A549 (cell line): ENCODE measurements at regions not wholly inside any gene's neighbourhood (a gene's known extent, or its start where the extent isn't known, plus 50 kb on each side); places are given as distances from the start of the nearest gene placed in this dataset.
"Not testable (repeated sequence)": the region's sequence is repeated elsewhere in the genome, so short reads cannot be mapped to it uniquely, and the experiment has no call there.

Source experiments
- ATAC-seq, 2 experiments: fragments of 200-7000 bp in 1 of 2; fragments of >200 bp in 1 of 2; cut with Nextera tagmentation in 1 of 2; cut with Tn5 transposase in 1 of 2; 3 replicates each; pipeline versions ENCODE4 v1.8.0 to v1.9.1; 2018 to 2020; ENCODE audit warnings: mild to moderate bottlenecking in 1 of 2, moderate library complexity in 1 of 2
- CTCF ChIA-PET: fragments of 300-600 bp; sonication (Branson Sonifier 250); formaldehyde crosslinking; extraction: SDS; loops from one replicate; lab custom pipeline; 2021; ENCODE audit warnings: antibody characterized with exemption, inconsistent platforms; lab: Yijun Ruan, JAX
- POLR2A ChIA-PET: fragments of 350-600 bp; formaldehyde crosslinking; extraction: SDS; loops from one replicate; lab custom pipeline; 2021; ENCODE audit warnings: antibody characterized with exemption, inconsistent platforms; lab: Yijun Ruan, JAX
- DNase-seq, 2 experiments: peaks; one replicate each; pipeline versions ENCODE4 v3.0.0 to v3.0.0-alpha.2; 2011 to 2016; ENCODE audit warnings: low read depth in 1 of 2, low spot score in 1 of 2
- FAIRE-seq: peaks from 2 replicates; lab custom pipeline; 2011; peaks lifted over from hg19 to GRCh38; lab: Jason Lieb, UNC
- H3K27ac ChIP-seq, 2 experiments: fragments of >200 bp; sonication (Bioruptor Twin); formaldehyde crosslinking; 3 replicates each; pipeline ENCODE4 v1.5.1; 2016 to 2017
- H3K4me1 ChIP-seq: fragments of >200 bp; sonication (Bioruptor Twin); formaldehyde crosslinking; 3 replicates; pipeline ENCODE4 v1.6.1; 2016
- H3K4me2 ChIP-seq: fragments of >200 bp; sonication (Bioruptor Twin); formaldehyde crosslinking; 3 replicates; pipeline ENCODE4 v1.6.1; 2016
- H3K4me3 ChIP-seq: fragments of >200 bp; sonication (Bioruptor Twin); formaldehyde crosslinking; 3 replicates; pipeline ENCODE4 v1.5.1; 2016
- H3K9me3 ChIP-seq: fragments of >200 bp; sonication (Bioruptor Twin); formaldehyde crosslinking; 3 replicates; pipeline ENCODE4 v1.6.1; 2016
- CHD2 ChIP-seq: fragments of 150-350 bp; IDR thresholded peaks from 2 replicates; pipeline ENCODE4 v1.6.1; 2014; ENCODE audit warnings: low read length; ENCODE audit not compliant: partially characterized antibody
- EHMT2 ChIP-seq: fragments of 200-600 bp; sonication (generic); IDR thresholded peaks from 2 replicates; pipeline ENCODE4 v1.6.1; 2016; ENCODE audit warnings: antibody characterized with exemption, low read depth, mild to moderate bottlenecking, moderate library complexity
- ESRRA ChIP-seq: fragments of 150-350 bp; IDR thresholded peaks from 2 replicates; pipeline ENCODE4 v1.6.1; 2014; ENCODE audit warnings: mild to moderate bottlenecking, low read length, borderline replicate concordance
- FOXS1 ChIP-seq: fragments of 250-450 bp; sonication (Bioruptor Pico); IDR thresholded peaks from 2 replicates; pipeline ENCODE4 v1.5.0; 2020; ENCODE audit warnings: mild to moderate bottlenecking, moderate library complexity
- HEYL ChIP-seq: fragments of 250-450 bp; sonication (Bioruptor Pico); IDR thresholded peaks from 2 replicates; pipeline ENCODE4 v1.8.0; 2021; ENCODE audit warnings: mild to moderate bottlenecking, moderate library complexity
- HMGXB4 ChIP-seq: fragments of 250-450 bp; sonication (Bioruptor Pico); IDR thresholded peaks from 2 replicates; pipeline ENCODE4 v1.5.0; 2021; ENCODE audit warnings: mild to moderate bottlenecking, moderate library complexity, borderline replicate concordance
- HOXB13 ChIP-seq: fragments of 250-450 bp; sonication (Bioruptor Pico); IDR thresholded peaks from 2 replicates; pipeline ENCODE4 v1.5.0; 2020; ENCODE audit warnings: low read depth, mild to moderate bottlenecking, moderate library complexity
- JUN ChIP-seq, 2 experiments: fragments of >200 bp; sonication (Bioruptor Twin); formaldehyde crosslinking; IDR thresholded peaks; 2 replicates in 1 of 2; 3 replicates in 1 of 2; pipeline ENCODE4 v1.6.1; 2016 to 2017
- KDM5A ChIP-seq: fragments of 200-600 bp; sonication (generic); IDR thresholded peaks from 2 replicates; pipeline ENCODE4 v1.6.1; 2016; ENCODE audit warnings: antibody characterized with exemption, mild to moderate bottlenecking
- MAZ ChIP-seq: fragments of 150-350 bp; IDR thresholded peaks from 2 replicates; pipeline ENCODE4 v1.6.1; 2014; ENCODE audit warnings: antibody characterized with exemption, low read depth, low read length, borderline replicate concordance
- NR3C1 ChIP-seq: fragments of >200 bp; sonication (Bioruptor Twin); formaldehyde crosslinking; IDR thresholded peaks from 3 replicates; pipeline ENCODE4 v1.6.1; 2017
- PHF8 ChIP-seq: fragments of 200-600 bp; sonication (generic); IDR thresholded peaks from 2 replicates; pipeline ENCODE4 v1.6.1; 2016; ENCODE audit warnings: low read depth, mild to moderate bottlenecking, antibody characterized with exemption, moderate library complexity, borderline replicate concordance
- SREBF2 ChIP-seq: fragments of 450-650 bp; IDR thresholded peaks from 2 replicates; pipeline ENCODE4 v1.6.1; 2014; ENCODE audit warnings: mild to moderate bottlenecking, moderate library complexity
- TFCP2L1 ChIP-seq: fragments of 250-450 bp; sonication (Bioruptor Pico); IDR thresholded peaks from 2 replicates; pipeline ENCODE4 v1.5.0; 2021; ENCODE audit warnings: mild to moderate bottlenecking
- WGBS: methylation state at CpG from one replicate; pipeline ENCODE4 v1.1.6; 2017; ENCODE audit errors: missing lambda C conversion rate; 5-methylcytosine and 5-hydroxymethylcytosine counted together
- TF ChIP-seq, protein P1 (sequence below): fragments of 200-600 bp; sonication (generic); IDR thresholded peaks from 2 replicates; pipeline ENCODE4 v1.6.1; 2016; ENCODE audit warnings: antibody characterized with exemption, mild to moderate bottlenecking, moderate library complexity
- TF ChIP-seq, protein P2 (sequence below): IDR thresholded peaks from 2 replicates; pipeline ENCODE4 v1.6.1; 2012

GRCh38 chr7:66454600-66455225 lies 174.0 kb upstream of the KCTD7 start (continued):
- TF ChIP-seq, protein P1, sequence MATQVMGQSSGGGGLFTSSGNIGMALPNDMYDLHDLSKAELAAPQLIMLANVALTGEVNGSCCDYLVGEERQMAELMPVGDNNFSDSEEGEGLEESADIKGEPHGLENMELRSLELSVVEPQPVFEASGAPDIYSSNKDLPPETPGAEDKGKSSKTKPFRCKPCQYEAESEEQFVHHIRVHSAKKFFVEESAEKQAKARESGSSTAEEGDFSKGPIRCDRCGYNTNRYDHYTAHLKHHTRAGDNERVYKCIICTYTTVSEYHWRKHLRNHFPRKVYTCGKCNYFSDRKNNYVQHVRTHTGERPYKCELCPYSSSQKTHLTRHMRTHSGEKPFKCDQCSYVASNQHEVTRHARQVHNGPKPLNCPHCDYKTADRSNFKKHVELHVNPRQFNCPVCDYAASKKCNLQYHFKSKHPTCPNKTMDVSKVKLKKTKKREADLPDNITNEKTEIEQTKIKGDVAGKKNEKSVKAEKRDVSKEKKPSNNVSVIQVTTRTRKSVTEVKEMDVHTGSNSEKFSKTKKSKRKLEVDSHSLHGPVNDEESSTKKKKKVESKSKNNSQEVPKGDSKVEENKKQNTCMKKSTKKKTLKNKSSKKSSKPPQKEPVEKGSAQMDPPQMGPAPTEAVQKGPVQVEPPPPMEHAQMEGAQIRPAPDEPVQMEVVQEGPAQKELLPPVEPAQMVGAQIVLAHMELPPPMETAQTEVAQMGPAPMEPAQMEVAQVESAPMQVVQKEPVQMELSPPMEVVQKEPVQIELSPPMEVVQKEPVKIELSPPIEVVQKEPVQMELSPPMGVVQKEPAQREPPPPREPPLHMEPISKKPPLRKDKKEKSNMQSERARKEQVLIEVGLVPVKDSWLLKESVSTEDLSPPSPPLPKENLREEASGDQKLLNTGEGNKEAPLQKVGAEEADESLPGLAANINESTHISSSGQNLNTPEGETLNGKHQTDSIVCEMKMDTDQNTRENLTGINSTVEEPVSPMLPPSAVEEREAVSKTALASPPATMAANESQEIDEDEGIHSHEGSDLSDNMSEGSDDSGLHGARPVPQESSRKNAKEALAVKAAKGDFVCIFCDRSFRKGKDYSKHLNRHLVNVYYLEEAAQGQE, result no peak
- TF ChIP-seq HOXB13 (CRISPR knock-in tag) (no peak), EHMT2 (no peak), FOXS1 (CRISPR knock-in tag) (no peak)

DNA sequence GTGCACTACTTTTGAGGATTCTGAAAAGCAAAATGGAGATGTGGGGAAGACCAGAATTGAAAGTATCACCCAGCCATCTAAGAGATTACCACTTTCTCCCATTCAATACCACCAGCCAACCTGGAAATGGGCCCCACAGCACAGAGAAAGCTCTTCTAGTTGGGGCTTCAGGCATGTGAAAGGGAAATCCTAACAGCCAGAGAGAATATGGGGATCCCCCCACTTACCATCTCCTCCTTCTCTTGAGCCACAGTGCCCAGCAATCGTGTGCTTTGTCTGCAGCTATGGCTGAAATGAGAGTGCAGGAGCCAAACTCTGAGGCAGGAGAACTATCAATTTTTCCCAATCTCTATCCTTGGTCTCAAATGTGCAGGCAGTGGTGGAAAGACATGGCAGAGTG lies 173.2 kb upstream of the KCTD7 start:
- H3K4me2 ChIP-seq, H3K27ac ChIP-seq, H3K4me1 ChIP-seq, H3K4me3 ChIP-seq, DNase-seq, POLR2A ChIA-PET, FAIRE-seq, ATAC-seq, CTCF ChIA-PET, H3K9me3 ChIP-seq: not testable (repeated sequence)
- 14% methylated on average over 1 of the region's 1 CpG for WGBS

GRCh38 chr7:66456431-66456830 lies 172.2 kb upstream of the KCTD7 start:
- H3K4me3 ChIP-seq, CTCF ChIA-PET, DNase-seq, POLR2A ChIA-PET, H3K4me2 ChIP-seq, H3K9me3 ChIP-seq, H3K4me1 ChIP-seq, ATAC-seq, H3K27ac ChIP-seq, FAIRE-seq: not testable (repeated sequence)
- 34% methylated on average over 2 of the region's 2 CpGs for WGBS

GRCh38 chr7:66458991-66459390 lies 169.7 kb upstream of the KCTD7 start:
- POLR2A ChIA-PET, H3K27ac ChIP-seq, FAIRE-seq, H3K4me2 ChIP-seq, H3K4me3 ChIP-seq, H3K4me1 ChIP-seq, DNase-seq, ATAC-seq, H3K9me3 ChIP-seq: not testable (repeated sequence)
- CTCF ChIA-PET, result interaction anchor here (0.7 kb wide), 1 partner anchor 240 kb away, joined by 3 read pairs; no protein-coding TSS in a partner anchor
- 85% methylated on average over 5 of the region's 5 CpGs for WGBS

DNA sequence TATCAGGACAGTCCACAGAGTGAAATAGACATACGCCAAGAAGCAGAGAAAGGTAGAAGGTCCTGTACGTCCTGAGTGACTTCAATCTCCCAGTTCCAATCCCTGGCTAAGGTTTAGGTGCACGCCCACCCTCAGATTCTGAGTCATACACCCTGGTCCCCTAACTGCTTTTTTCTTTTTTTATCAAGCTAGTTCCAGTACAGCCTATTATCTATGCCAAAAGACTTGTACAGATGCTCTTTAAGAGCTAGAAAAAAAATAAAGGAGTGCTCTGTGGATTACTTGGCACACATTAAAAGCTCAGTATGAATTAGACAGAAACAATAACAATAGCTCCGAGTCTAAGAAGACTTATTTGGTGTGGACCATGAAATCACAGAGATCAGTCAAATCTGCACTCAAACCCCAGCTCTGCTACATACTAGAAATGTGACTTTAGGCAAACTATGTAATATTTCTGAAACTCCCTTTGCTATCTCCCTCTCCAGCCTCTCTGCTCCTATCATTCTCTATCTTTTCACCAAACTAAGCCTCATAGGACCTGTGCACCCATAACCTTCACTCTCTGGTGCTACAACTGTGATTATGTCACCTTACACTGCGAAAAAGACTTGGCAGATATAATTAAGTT lies 168.8 kb upstream of the KCTD7 start:
- CTCF ChIA-PET, ATAC-seq, H3K9me3 ChIP-seq, H3K4me3 ChIP-seq, DNase-seq, POLR2A ChIA-PET, H3K27ac ChIP-seq, H3K4me2 ChIP-seq, H3K4me1 ChIP-seq, FAIRE-seq: not testable (repeated sequence)
- WGBS, result 74% methylated on average over 5 of the region's 5 CpGs

- no peak overlapping the region for H3K4me3 ChIP-seq
- no peak overlapping the region for H3K27ac ChIP-seq
- DNase-seq, result no peak
- H3K4me1 ChIP-seq, result no peaks in the 10 kb centered on the region
- POLR2A ChIA-PET, result no interaction called here
- FAIRE-seq, result no peak
- H3K4me2 ChIP-seq, result no peak overlapping the region
- WGBS, result 92% methylated on average over 3 of the region's 3 CpGs
- TF ChIP-seq JUN (IDR thresholded peaks at IDR 0.05) (no peak), HEYL (CRISPR knock-in tag) (no peak), PHF8 (no peak), KDM5A (no peak), NR3C1 (no peak), SREBF2 (no peak), HMGXB4 (CRISPR knock-in tag) (no peak), CHD2 (no peak), ESRRA (no peak), TFCP2L1 (CRISPR knock-in tag) (no peak), MAZ (no peak)
- TF ChIP-seq, protein P2, sequence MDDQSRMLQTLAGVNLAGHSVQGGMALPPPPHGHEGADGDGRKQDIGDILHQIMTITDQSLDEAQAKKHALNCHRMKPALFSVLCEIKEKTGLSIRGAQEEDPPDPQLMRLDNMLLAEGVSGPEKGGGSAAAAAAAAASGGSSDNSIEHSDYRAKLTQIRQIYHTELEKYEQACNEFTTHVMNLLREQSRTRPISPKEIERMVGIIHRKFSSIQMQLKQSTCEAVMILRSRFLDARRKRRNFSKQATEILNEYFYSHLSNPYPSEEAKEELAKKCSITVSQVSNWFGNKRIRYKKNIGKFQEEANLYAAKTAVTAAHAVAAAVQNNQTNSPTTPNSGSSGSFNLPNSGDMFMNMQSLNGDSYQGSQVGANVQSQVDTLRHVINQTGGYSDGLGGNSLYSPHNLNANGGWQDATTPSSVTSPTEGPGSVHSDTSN, result no peak
- TF ChIP-seq, all 56 proteins: peak for 0
- CTCF ChIA-PET, result no interaction called here
- ATAC-seq, result no peak
- 0 out of 3 replicates have a peak, but pooled peaks cover 3% of the 10 kb centered on the region for H3K9me3 ChIP-seq
Observed at GRCh38 chr7:66460921-66461361, 167.7 kb upstream of the KCTD7 start.
